Stimulated activated CD4-positive, alpha-beta T cell treated with anti-CD3 and anti-CD28 coated beads, TNF-alpha, amount 100 ng/mL, for 4 hours (primary cell): ENCODE measurements at regions not wholly inside any gene's neighbourhood (a gene's known extent, or its start where the extent isn't known, plus 50 kb on each side); places are given as distances from the start of the nearest gene placed in this dataset.

Experiments used
- DNase-seq, 3 experiments: peaks; one replicate each; pipeline ENCODE4 v3.0.0-alpha.2; 2020; ENCODE audit warnings: low read depth in 3 of 3

- DNase-seq = no peak
These were observed 95.6 kb upstream of the CACNA1E start for GRCh38 chr1:181387702-181388101.

- DNase-seq = no peak
These were observed 92.8 kb upstream of the CACNA1E start for GRCh38 chr1:181390410-181391077.

GRCh38 chr1:181391301-181391900 is 91.9 kb upstream of the CACNA1E start:
- no peak for DNase-seq

- no peak for DNase-seq
These were observed 91.2 kb upstream of the CACNA1E start for GRCh38 chr1:181392133-181392532.

- DNase-seq = no peak
These were observed 90.6 kb upstream of the CACNA1E start for GRCh38 chr1:181392613-181393220.

GRCh38 chr1:181394766-181395165 is 88.6 kb upstream of the CACNA1E start:
- DNase-seq = no peak

- peak in 2 of 3 experiments; percentile 11 for DNase-seq
These were observed 87.1 kb upstream of the CACNA1E start for GRCh38 chr1:181396171-181396670.

- no peak for DNase-seq
These were observed 86.5 kb upstream of the CACNA1E start for GRCh38 chr1:181396811-181397210.

- no peak for DNase-seq
These were observed 85.5 kb upstream of the CACNA1E start for GRCh38 chr1:181397845-181398244.

- no peak for DNase-seq
These were observed 84.8 kb upstream of the CACNA1E start for GRCh38 chr1:181398544-181398943.

- DNase-seq = no peak
These were observed 77.7 kb upstream of the CACNA1E start for GRCh38 chr1:181405584-181405983.

- DNase-seq = no peak
These were observed 76.3 kb upstream of the CACNA1E start for GRCh38 chr1:181406989-181407388.

GRCh38 chr1:181409981-181410380 is 73.3 kb upstream of the CACNA1E start:
- DNase-seq = no peak

- DNase-seq = no peak
These were observed 70.6 kb upstream of the CACNA1E start for GRCh38 chr1:181412746-181413145.

GRCh38 chr1:181413195-181413815 is 70.0 kb upstream of the CACNA1E start:
- no peak for DNase-seq

- DNase-seq = no peak
These were observed 69.5 kb upstream of the CACNA1E start for GRCh38 chr1:181413836-181414235.

- DNase-seq = no peak
These were observed 67.0 kb upstream of the CACNA1E start for GRCh38 chr1:181416268-181416860.

- no peak for DNase-seq
These were observed 65.4 kb upstream of the CACNA1E start for GRCh38 chr1:181417915-181418314.

GRCh38 chr1:181423301-181423918 is 59.9 kb upstream of the CACNA1E start:
- no peak for DNase-seq

- DNase-seq = peak; percentile 50 to 71 (median 57)
These were observed 58.4 kb upstream of the CACNA1E start for GRCh38 chr1:181424786-181425403.

GRCh38 chr1:181425566-181425965 is 57.8 kb upstream of the CACNA1E start:
- no peak for DNase-seq
